OCI-LY1 (cell line): ENCODE measurements at regions not wholly inside any gene's neighbourhood (a gene's known extent, or its start where the extent isn't known, plus 50 kb on each side); places are given as distances from the start of the nearest gene placed in this dataset.

Source experiments
- H2AFZ ChIP-seq: fragments of 200-600 bp; sonication (generic), shearing (Covaris generic); 2 replicates; pipeline ENCODE4 v1.6.0; 2014; ENCODE audit warnings: antibody characterized with exemption, mild to moderate bottlenecking, low read length
- H3F3A ChIP-seq: fragments of 200-600 bp; sonication (generic), shearing (Covaris generic); 2 replicates; pipeline ENCODE4 v1.6.0; 2014; ENCODE audit warnings: mild to moderate bottlenecking, antibody characterized with exemption, low read length, moderate library complexity; ENCODE audit not compliant: insufficient read depth
- H3K27ac ChIP-seq: fragments of 200-600 bp; sonication (generic); 2 replicates; pipeline ENCODE4 v1.5.1; 2014; ENCODE audit warnings: low read length, mixed run types, mild to moderate bottlenecking, low read depth; ENCODE audit not compliant: poor library complexity, severe bottlenecking
- H3K27me3 ChIP-seq: fragments of 200-600 bp; sonication (generic); 2 replicates; pipeline ENCODE4 v1.6.0; 2014; ENCODE audit warnings: antibody characterized with exemption, mild to moderate bottlenecking, low read length, moderate library complexity; ENCODE audit not compliant: insufficient read depth
- H3K36me3 ChIP-seq: fragments of 200-600 bp; sonication (generic); 2 replicates; pipeline ENCODE4 v1.6.1; 2014; ENCODE audit warnings: mild to moderate bottlenecking, antibody characterized with exemption, low read length, moderate library complexity, mixed read lengths; ENCODE audit not compliant: insufficient read depth
- H3K4me1 ChIP-seq: fragments of 200-600 bp; sonication (generic); 2 replicates; pipeline ENCODE4 v1.5.1; 2014; ENCODE audit warnings: mild to moderate bottlenecking, low read length, moderate library complexity; ENCODE audit not compliant: insufficient read depth, severe bottlenecking
- H3K4me2 ChIP-seq: fragments of 200-600 bp; sonication (generic), shearing (Covaris generic); 2 replicates; pipeline ENCODE4 v1.6.1; 2014; ENCODE audit warnings: low read length
- H3K4me3 ChIP-seq: fragments of 200-600 bp; sonication (generic); 2 replicates; pipeline ENCODE4 v1.5.1; 2014; ENCODE audit warnings: low read length, low read depth, mild to moderate bottlenecking, mixed read lengths; ENCODE audit not compliant: poor library complexity, severe bottlenecking
- H3K79me2 ChIP-seq: fragments of 200-600 bp; shearing (Covaris generic); 2 replicates; pipeline ENCODE4 v1.6.1; 2016; ENCODE audit warnings: mixed run types, low read length, mixed read lengths; ENCODE audit not compliant: insufficient read depth
- H3K9ac ChIP-seq: fragments of 200-600 bp; sonication (generic), shearing (Covaris generic); 2 replicates; pipeline ENCODE4 v1.6.1; 2014; ENCODE audit warnings: mild to moderate bottlenecking, low read length, mixed read lengths
- H3K9me2 ChIP-seq: fragments of 200-600 bp; sonication (generic), shearing (Covaris generic); 2 replicates; pipeline ENCODE4 v1.6.1; 2014; ENCODE audit warnings: low read depth, mild to moderate bottlenecking, low read length, mixed read lengths
- H3K9me3 ChIP-seq: fragments of 200-600 bp; shearing (Covaris generic); 2 replicates; pipeline ENCODE4 v1.6.1; 2014; ENCODE audit warnings: low read length, mixed read lengths
- H4K20me1 ChIP-seq: fragments of 200-600 bp; sonication (generic), shearing (Covaris generic); 2 replicates; pipeline ENCODE4 v1.6.0; 2016; ENCODE audit warnings: mild to moderate bottlenecking, low read length; ENCODE audit not compliant: insufficient read depth
- CTCF ChIP-seq: fragments of 200-600 bp; sonication (generic), shearing (Covaris generic); IDR thresholded peaks from 2 replicates; pipeline ENCODE4 v1.5.1; 2017; ENCODE audit warnings: mild to moderate bottlenecking, antibody characterized with exemption, low read length, moderate library complexity, mixed read lengths
- EZH2 ChIP-seq: fragments of 200-600 bp; sonication (generic), shearing (Covaris generic); IDR thresholded peaks from 2 replicates; pipeline ENCODE4 v1.8.0; 2017; ENCODE audit warnings: borderline replicate concordance, mixed run types, mild to moderate bottlenecking, antibody characterized with exemption, low read length, moderate library complexity, mixed read lengths

GRCh38 chr13:82206241-82206640, 1676.0 kb downstream of the SLITRK1 start:
- Histone ChIP-seq H3F3A (no peaks in the 10 kb centered on the region), H3K9me2 (no peaks in the 10 kb centered on the region; the same call in 1 of the 2 replicates), H3K27ac (no peak overlapping the region), H4K20me1 (no peaks in the 10 kb centered on the region), H3K4me1 (no peaks in the 10 kb centered on the region), H3K36me3 (no peaks in the 10 kb centered on the region), H3K9ac (no peak overlapping the region), H3K9me3 (peaks cover 5% of the 10 kb centered on the region; the same call in 1 of the 2 replicates), H3K4me2 (no peak overlapping the region), H3K4me3 (no peak overlapping the region), H3K27me3 (no peaks in the 10 kb centered on the region), H2AFZ (no peak overlapping the region), H3K79me2 (no peaks in the 10 kb centered on the region)
- no peak for TF ChIP-seq CTCF
- TF ChIP-seq EZH2 = no peak

GRCh38 chr13:82202398-82202797, 1679.9 kb downstream of the SLITRK1 start:
- Histone ChIP-seq H3K36me3 (no peaks in the 10 kb centered on the region), H3K4me1 (no peaks in the 10 kb centered on the region), H4K20me1 (no peaks in the 10 kb centered on the region), H3K79me2 (no peaks in the 10 kb centered on the region), H3K27ac (no peak overlapping the region), H3K4me3 (no peak overlapping the region), H3K9ac (no peak overlapping the region), H3K9me2 (no peaks in the 10 kb centered on the region; the same call in 1 of the 2 replicates), H3K27me3 (no peaks in the 10 kb centered on the region), H3K9me3 (peaks cover 5% of the 10 kb centered on the region; the same call in 1 of the 2 replicates), H3F3A (no peaks in the 10 kb centered on the region), H2AFZ (no peak overlapping the region), H3K4me2 (no peak overlapping the region)
- TF ChIP-seq CTCF = no peak
- no peak for TF ChIP-seq EZH2

GRCh38 chr13:82196087-82196486, 1686.2 kb downstream of the SLITRK1 start:
- Histone ChIP-seq H2AFZ (no peak overlapping the region), H3F3A (no peaks in the 10 kb centered on the region), H3K9me3 (no peaks in the 10 kb centered on the region), H3K27me3 (no peaks in the 10 kb centered on the region), H3K36me3 (no peaks in the 10 kb centered on the region), H3K4me1 (no peaks in the 10 kb centered on the region), H3K27ac (no peak overlapping the region), H3K4me2 (no peak overlapping the region), H3K4me3 (no peak overlapping the region), H3K79me2 (no peaks in the 10 kb centered on the region), H3K9ac (no peak overlapping the region), H4K20me1 (no peaks in the 10 kb centered on the region), H3K9me2 (no peaks in the 10 kb centered on the region)
- TF ChIP-seq EZH2 = no peak
- no peak for TF ChIP-seq CTCF
